H54 (cell line): ENCODE measurements at regions not wholly inside any gene's neighbourhood (a gene's known extent, or its start where the extent isn't known, plus 50 kb on each side); places are given as distances from the start of the nearest gene placed in this dataset.
"Not testable (repeated sequence)": the region's sequence is repeated elsewhere in the genome, so short reads cannot be mapped to it uniquely, and the experiment has no call there.

Experiments
- DNase-seq: peaks from one replicate; pipeline ENCODE4 v3.0.0; 2011; ENCODE audit warnings: low spot score, mixed read lengths; ENCODE audit not compliant: insufficient read length
- FAIRE-seq: peaks from 3 replicates; lab custom pipeline; 2011; peaks lifted over from hg19 to GRCh38; lab: Jason Lieb, UNC
- POLR2A ChIP-seq: IDR thresholded peaks from 2 replicates; pipeline ENCODE4 v1.6.1; 2011; ENCODE audit warnings: low read depth, mild to moderate bottlenecking, low read length

GRCh38 chr13:31515427-31515826, 223.9 kb upstream of the RXFP2 start:
- no peak for TF ChIP-seq POLR2A
- FAIRE-seq (no peak), DNase-seq (no peak)

GRCh38 chr13:31517599-31517998, 221.7 kb upstream of the RXFP2 start:
- FAIRE-seq: no peak
- DNase-seq: no peak
- no peak for TF ChIP-seq POLR2A

DNA sequence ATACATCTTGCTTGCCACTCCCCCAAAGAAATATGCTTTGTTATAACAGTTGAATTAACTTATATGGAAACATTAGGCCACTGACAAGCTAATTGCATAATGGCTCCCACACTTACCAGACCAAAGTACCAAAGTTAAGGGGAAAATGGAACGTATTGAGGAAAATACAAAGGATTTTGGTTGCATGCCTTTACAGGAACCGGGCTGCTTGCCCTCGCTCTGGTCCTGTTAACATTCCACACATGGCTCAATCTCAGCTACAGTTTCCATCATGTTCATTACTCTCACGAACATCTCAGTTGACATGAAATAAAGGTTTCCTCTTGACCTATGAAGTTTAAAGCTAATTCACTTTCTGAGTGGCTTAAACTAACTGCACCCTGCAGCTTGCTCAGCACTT, 220.7 kb upstream of the RXFP2 start:
- DNase-seq (no peak), FAIRE-seq (no peak)
- no peak for TF ChIP-seq POLR2A

GRCh38 chr13:31521435-31521834, 217.9 kb upstream of the RXFP2 start:
- no peak for TF ChIP-seq POLR2A
- FAIRE-seq (no peak), DNase-seq (no peak)

DNA sequence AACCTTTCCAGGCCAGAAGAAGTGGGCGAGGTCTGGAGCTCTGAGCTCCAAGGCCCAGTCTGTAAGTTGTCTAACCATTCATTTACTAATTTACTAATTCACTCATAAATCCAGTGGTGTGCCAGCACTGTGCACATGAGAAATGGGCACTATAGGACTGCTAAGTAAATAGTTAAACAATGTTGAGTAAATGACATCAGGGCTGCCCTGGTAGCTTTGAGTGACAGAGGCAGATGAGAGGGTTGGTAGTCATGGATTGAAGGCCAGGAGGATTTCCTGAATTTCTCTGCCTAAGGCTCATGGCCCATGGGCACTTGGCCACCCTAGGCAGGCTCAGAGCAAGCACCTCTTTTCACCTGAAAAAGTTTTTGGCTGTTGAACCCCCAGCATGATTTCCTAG, 216.9 kb upstream of the RXFP2 start:
- DNase-seq (no peak), FAIRE-seq (no peak)
- TF ChIP-seq POLR2A: no peak

GRCh38 chr13:31528176-31528575, 211.2 kb upstream of the RXFP2 start:
- DNase-seq (no peak), FAIRE-seq (no peak)
- TF ChIP-seq POLR2A: no peak

DNA sequence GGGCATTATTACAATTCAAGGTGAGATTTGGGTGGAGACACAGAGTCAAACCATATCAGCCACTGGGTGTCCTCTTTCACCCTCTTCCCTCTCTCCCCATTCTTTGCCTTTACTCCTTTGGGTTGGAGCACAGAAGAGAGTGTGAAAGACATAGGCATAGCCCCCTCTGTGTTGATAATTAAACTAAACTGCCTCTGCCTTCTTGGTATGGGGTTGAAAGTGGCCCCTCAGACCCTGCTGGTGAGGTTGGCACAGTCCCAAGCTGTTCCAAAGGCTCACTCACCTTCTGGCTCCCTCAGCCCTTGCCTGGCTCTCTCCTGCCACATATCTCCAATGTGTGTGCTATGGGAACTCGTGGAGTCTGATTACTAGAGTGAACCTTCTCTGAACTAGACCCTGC, 210.6 kb upstream of the RXFP2 start:
- no peak for DNase-seq
- FAIRE-seq: no peak
- TF ChIP-seq POLR2A: no peak

DNA sequence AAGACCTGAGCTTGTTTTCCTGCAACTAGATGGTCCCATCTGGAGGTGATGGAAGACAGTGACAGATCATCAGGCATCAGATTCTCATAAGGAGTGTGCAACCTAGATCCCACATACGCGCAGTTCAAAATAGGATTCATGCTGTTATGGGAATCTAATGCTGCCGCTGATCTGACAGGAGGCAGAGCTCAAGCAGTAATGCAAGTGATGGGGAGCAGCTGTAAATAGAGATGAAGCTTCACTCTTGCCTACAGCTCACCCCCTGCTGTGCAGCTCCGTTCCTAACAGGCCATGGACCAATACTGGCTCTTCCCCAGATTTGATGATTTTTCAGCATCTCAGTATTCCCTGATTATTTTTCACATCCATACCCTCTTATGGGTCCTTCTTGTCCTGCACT, 208.4 kb upstream of the RXFP2 start:
- DNase-seq (no peak), FAIRE-seq (no peak)
- no peak for TF ChIP-seq POLR2A

DNA sequence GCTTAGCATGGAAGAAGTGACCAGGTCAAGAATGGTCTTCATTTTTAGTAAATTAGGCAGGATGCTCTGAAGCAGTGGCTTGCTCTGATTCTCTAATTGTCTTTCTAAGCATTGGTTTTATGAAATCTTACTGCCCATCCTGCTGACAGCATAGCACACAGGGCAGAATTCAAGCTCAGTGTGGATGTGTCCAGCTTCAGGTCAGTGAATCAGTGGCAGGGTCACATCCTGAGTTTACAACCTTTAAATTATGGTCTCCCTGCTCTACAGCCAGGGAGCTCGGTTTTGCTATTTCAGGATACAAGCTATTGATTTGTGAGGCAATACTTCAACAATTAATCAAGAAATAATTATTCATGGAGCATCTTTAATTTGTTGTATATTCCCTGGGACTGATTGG, 202.3 kb upstream of the RXFP2 start:
- DNase-seq (no peak), FAIRE-seq (no peak)
- no peak for TF ChIP-seq POLR2A

GRCh38 chr13:31538067-31539042, 201.0 kb upstream of the RXFP2 start:
- FAIRE-seq (no peak), DNase-seq (peak; percentile 2)
- TF ChIP-seq POLR2A: no peak

GRCh38 chr13:31540281-31540680, 199.0 kb upstream of the RXFP2 start:
- DNase-seq (no peak), FAIRE-seq (no peak)
- TF ChIP-seq POLR2A: no peak

- TF ChIP-seq POLR2A: no peak
- no peak for FAIRE-seq
Measured at GRCh38 chr13:31543190-31543589, 196.1 kb upstream of the RXFP2 start.

GRCh38 chr13:31545616-31546015, 193.7 kb upstream of the RXFP2 start:
- FAIRE-seq (no peak), DNase-seq (no peak)
- TF ChIP-seq POLR2A: no peak

More at GRCh38 chr13:31543190-31543589, 196.1 kb upstream of the RXFP2 start:
- DNase-seq: no peak

DNA sequence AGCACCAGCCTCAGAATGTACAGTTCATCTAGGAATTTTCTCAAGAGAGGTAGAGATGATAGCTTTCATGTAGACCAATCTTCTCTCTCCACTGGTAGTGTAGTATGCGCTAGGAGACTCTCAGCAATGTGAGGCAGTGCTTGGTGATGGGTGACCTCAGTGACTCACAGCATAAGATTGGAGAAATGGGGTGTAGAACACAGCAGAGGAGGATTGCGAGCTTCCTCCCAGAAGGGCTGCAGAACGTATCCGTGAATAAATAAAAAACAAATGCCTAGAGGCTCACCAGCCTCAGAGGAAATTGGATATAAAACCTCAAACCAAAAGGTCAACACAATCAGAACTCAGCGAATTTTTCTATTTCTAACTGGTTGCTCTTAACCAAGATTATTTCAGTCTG, 182.9 kb upstream of the RXFP2 start:
- FAIRE-seq: no peak
- no peak for DNase-seq
- TF ChIP-seq POLR2A: no peak

DNA sequence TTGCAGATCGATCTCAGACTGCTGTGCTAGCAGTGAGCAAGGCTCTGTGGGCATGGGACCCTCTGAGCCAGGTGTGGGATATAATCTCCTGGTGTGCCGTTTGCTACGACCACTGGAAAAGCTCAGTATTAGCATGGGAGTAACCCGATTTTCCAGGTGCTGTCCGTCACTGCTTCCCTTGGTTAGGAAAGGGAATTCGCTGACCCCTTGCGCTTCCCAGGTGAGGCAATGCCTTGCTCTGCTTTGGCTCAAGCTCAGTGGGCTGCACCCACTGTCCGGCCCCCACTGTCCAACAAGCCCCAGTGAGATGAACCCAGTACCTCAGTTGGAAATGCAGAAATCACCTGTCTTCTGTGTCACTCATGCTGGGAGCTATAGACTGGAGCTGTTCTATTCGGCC, 155.1 kb upstream of the RXFP2 start:
- not testable (repeated sequence) for FAIRE-seq

More for the DNA sequence above, 155.1 kb upstream of the RXFP2 start:
- DNase-seq: not testable (repeated sequence)
